HEK293 (cell line): ENCODE measurements at regions not wholly inside any gene's neighbourhood (a gene's known extent, or its start where the extent isn't known, plus 50 kb on each side); places are given as distances from the start of the nearest gene placed in this dataset.

Source experiments
- CTCF ChIA-PET: fragments of 350-600 bp; formaldehyde crosslinking; extraction: SDS; loops from one replicate; lab custom pipeline; 2021; ENCODE audit warnings: antibody characterized with exemption; lab: Yijun Ruan, JAX
- POLR2A ChIA-PET: fragments of 300-600 bp; formaldehyde crosslinking; extraction: SDS; loops from one replicate; lab custom pipeline; 2020; ENCODE audit warnings: antibody characterized with exemption, inconsistent platforms; lab: Yijun Ruan, JAX
- H3K27ac ChIP-seq: fragments of 200-500 bp; sonication (Bioruptor generic); 2 replicates; pipeline ENCODE4 v1.5.1; 2014; ENCODE audit warnings: low read depth, low read length, control low read depth, inconsistent platforms; ENCODE audit errors: extremely low read depth
- H3K36me3 ChIP-seq, 2 experiments: fragments of 200-500 bp in 1 of 2; sonication (Bioruptor generic) in 1 of 2; 1 replicate in 1 of 2; 2 replicates in 1 of 2; pipeline ENCODE4 v1.5.1; 2014 to 2017; ENCODE audit warnings: inconsistent platforms in 2 of 2, low read length in 2 of 2; ENCODE audit not compliant: control insufficient read depth in 2 of 2, insufficient read depth in 1 of 2
- H3K4me1 ChIP-seq: fragments of 200-500 bp; sonication (Bioruptor generic); 2 replicates; pipeline ENCODE4 v1.5.1; 2014; ENCODE audit warnings: mild to moderate bottlenecking, low read length, inconsistent platforms; ENCODE audit not compliant: control insufficient read depth, insufficient read depth
- H3K4me3 ChIP-seq: 2 replicates; pipeline ENCODE4 v1.5.1; 2011; ENCODE audit warnings: low read depth, mild to moderate bottlenecking, control low read depth, low read length, moderate library complexity
- H3K9me3 ChIP-seq: fragments of 200-500 bp; sonication (Bioruptor generic); 2 replicates; pipeline ENCODE4 v1.5.1; 2014; ENCODE audit warnings: low read depth, low read length, inconsistent platforms; ENCODE audit not compliant: control insufficient read depth, insufficient read depth
- HOXA7 ChIP-seq: sonication (generic); formaldehyde crosslinking; IDR thresholded peaks from 2 replicates; pipeline ENCODE4 v1.8.1; 2022; ENCODE audit warnings: missing genetic modification reagents, borderline replicate concordance
- KLF7 ChIP-seq: fragments of 450-650 bp; formaldehyde crosslinking; IDR thresholded peaks from 2 replicates; pipeline ENCODE4 v1.5.1; 2016; ENCODE audit warnings: missing biosample characterization, missing genetic modification characterization, borderline replicate concordance
- REPIN1 ChIP-seq: fragments of 450-650 bp; formaldehyde crosslinking; IDR thresholded peaks from 2 replicates; pipeline ENCODE4 v1.5.1; 2017; ENCODE audit warnings: missing biosample characterization, missing genetic modification characterization, low read depth
- SETDB1 ChIP-seq: IDR thresholded peaks from one replicate; pipeline ENCODE4 v1.6.1; 2017; ENCODE audit warnings: mild to moderate bottlenecking, low read length, moderate library complexity, mixed read lengths; ENCODE audit not compliant: insufficient read length
- WT1 ChIP-seq: fragments of 450-650 bp; formaldehyde crosslinking; IDR thresholded peaks from 2 replicates; pipeline ENCODE4 v1.5.1; 2016; ENCODE audit warnings: missing biosample characterization, missing genetic modification characterization
- ZFP69B ChIP-seq: fragments of 450-650 bp; formaldehyde crosslinking; IDR thresholded peaks from 2 replicates; pipeline ENCODE4 v1.5.1; 2016; ENCODE audit warnings: missing biosample characterization, missing genetic modification characterization
- ZNF140 ChIP-seq: fragments of 450-650 bp; formaldehyde crosslinking; IDR thresholded peaks from 2 replicates; pipeline ENCODE4 v1.5.1; 2016; ENCODE audit warnings: missing biosample characterization, missing genetic modification characterization
- ZNF155 ChIP-seq: fragments of 450-650 bp; formaldehyde crosslinking; IDR thresholded peaks from 2 replicates; pipeline ENCODE4 v1.5.1; 2016; ENCODE audit warnings: missing biosample characterization, missing genetic modification characterization
- ZNF184 ChIP-seq: fragments of 450-650 bp; IDR thresholded peaks from 2 replicates; pipeline ENCODE4 v1.5.1; 2018; ENCODE audit warnings: missing biosample characterization, mild to moderate bottlenecking, missing genetic modification characterization
- ZNF202 ChIP-seq: fragments of 450-650 bp; formaldehyde crosslinking; IDR thresholded peaks from 2 replicates; pipeline ENCODE4 v1.5.1; 2016; ENCODE audit warnings: missing biosample characterization, missing genetic modification characterization, borderline replicate concordance
- ZNF274 ChIP-seq, 2 experiments: fragments of 200-500 bp in 1 of 2; fragments of 450-650 bp in 1 of 2; sonication (Bioruptor generic) in 1 of 2; formaldehyde crosslinking in 1 of 2; IDR thresholded peaks; 2 replicates each; pipeline versions ENCODE4 v1.5.1 to v1.6.1; 2014 to 2016; ENCODE audit warnings: borderline replicate concordance in 1 of 2, inconsistent platforms in 1 of 2, low read length in 1 of 2, missing biosample characterization in 1 of 2, missing genetic modification characterization in 1 of 2
- ZNF350 ChIP-seq: fragments of 450-650 bp; formaldehyde crosslinking; IDR thresholded peaks from 2 replicates; pipeline ENCODE4 v1.5.0; 2017; ENCODE audit warnings: missing biosample characterization, mild to moderate bottlenecking, missing genetic modification characterization
- ZNF354C ChIP-seq: fragments of 450-650 bp; formaldehyde crosslinking; IDR thresholded peaks from 2 replicates; pipeline ENCODE4 v1.5.1; 2016; ENCODE audit warnings: missing biosample characterization, missing genetic modification characterization, low read depth, borderline replicate concordance
- ZNF529 ChIP-seq: fragments of 450-650 bp; formaldehyde crosslinking; IDR thresholded peaks from 2 replicates; pipeline ENCODE4 v1.5.1; 2017; ENCODE audit warnings: missing genetic modification characterization, missing biosample characterization; ENCODE audit not compliant: insufficient replicate concordance
- ZNF549 ChIP-seq: fragments of 450-650 bp; IDR thresholded peaks from 2 replicates; pipeline ENCODE4 v1.5.1; 2018; ENCODE audit warnings: missing biosample characterization, missing genetic modification characterization, mild to moderate bottlenecking, inconsistent platforms, moderate library complexity
- ZNF585B ChIP-seq: fragments of 450-650 bp; formaldehyde crosslinking; IDR thresholded peaks from 2 replicates; pipeline ENCODE4 v1.5.1; 2016; ENCODE audit warnings: missing biosample characterization, missing genetic modification characterization
- ZNF623 ChIP-seq: fragments of 450-650 bp; formaldehyde crosslinking; IDR thresholded peaks from 2 replicates; pipeline ENCODE4 v1.5.1; 2016; ENCODE audit warnings: missing biosample characterization, missing genetic modification characterization
- ZNF670 ChIP-seq: fragments of 450-650 bp; formaldehyde crosslinking; IDR thresholded peaks from 2 replicates; pipeline ENCODE4 v1.5.1; 2016; ENCODE audit warnings: missing biosample characterization, missing genetic modification characterization, low read depth
- TF ChIP-seq, protein P1 (sequence below): fragments of 450-650 bp; formaldehyde crosslinking; IDR thresholded peaks from 2 replicates; pipeline ENCODE4 v1.5.1; 2016; ENCODE audit warnings: missing biosample characterization, missing genetic modification characterization
- TF ChIP-seq, protein P2 (sequence below): fragments of 450-650 bp; formaldehyde crosslinking; IDR thresholded peaks from 2 replicates; pipeline ENCODE4; 2016; ENCODE audit warnings: missing biosample characterization, missing genetic modification characterization
- TF ChIP-seq, protein P3 (sequence below): fragments of 450-650 bp; formaldehyde crosslinking; conservative IDR thresholded peaks from 2 replicates; pipeline ENCODE4 v1.5.1; 2016; ENCODE audit warnings: low read depth, missing biosample characterization, missing genetic modification characterization
- TF ChIP-seq, protein P4 (sequence below): fragments of 450-650 bp; IDR thresholded peaks from 2 replicates; pipeline ENCODE4 v1.5.1; 2018; ENCODE audit warnings: missing biosample characterization, mild to moderate bottlenecking, missing genetic modification characterization

DNA sequence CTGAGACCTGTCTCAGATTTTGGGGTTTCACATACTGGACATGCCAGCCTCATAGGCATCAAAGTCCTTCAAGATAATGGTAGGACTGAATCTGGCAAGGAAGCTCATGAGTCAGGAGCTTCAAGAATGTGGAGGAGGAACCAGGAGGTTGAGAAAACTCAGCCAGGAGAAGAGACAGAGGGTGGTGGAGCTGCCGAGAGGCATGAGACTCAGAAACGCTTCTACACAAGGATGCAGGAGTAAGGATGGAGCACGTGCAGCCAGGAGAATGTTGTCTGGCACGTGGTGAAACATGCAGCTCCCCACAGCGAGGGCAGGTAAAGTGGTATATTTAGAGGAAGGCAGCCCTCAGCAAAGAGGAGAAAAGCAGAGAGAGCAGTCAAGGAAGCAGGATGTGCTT is 148.7 kb upstream of the ISX start (continued):
- TF ChIP-seq ZNF585B (tag by site-specific recombination): no peak
- TF ChIP-seq, protein P1, sequence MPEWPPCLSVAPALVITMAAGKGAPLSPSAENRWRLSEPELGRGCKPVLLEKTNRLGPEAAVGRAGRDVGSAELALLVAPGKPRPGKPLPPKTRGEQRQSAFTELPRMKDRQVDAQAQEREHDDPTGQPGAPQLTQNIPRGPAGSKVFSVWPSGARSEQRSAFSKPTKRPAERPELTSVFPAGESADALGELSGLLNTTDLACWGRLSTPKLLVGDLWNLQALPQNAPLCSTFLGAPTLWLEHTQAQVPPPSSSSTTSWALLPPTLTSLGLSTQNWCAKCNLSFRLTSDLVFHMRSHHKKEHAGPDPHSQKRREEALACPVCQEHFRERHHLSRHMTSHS: no peak
- no peak for TF ChIP-seq HOXA7
- TF ChIP-seq, protein P2, sequence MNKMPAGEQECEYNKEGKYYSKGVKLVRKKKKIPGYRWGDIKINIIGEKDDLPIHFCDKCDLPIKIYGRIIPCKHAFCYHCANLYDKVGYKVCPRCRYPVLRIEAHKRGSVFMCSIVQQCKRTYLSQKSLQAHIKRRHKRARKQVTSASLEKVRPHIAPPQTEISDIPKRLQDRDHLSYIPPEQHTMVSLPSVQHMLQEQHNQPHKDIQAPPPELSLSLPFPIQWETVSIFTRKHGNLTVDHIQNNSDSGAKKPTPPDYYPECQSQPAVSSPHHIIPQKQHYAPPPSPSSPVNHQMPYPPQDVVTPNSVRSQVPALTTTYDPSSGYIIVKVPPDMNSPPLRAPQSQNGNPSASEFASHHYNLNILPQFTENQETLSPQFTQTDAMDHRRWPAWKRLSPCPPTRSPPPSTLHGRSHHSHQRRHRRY (tag by site-specific recombination): no peak
- TF ChIP-seq ZNF623 (tag by site-specific recombination): no peak
- TF ChIP-seq, protein P3, sequence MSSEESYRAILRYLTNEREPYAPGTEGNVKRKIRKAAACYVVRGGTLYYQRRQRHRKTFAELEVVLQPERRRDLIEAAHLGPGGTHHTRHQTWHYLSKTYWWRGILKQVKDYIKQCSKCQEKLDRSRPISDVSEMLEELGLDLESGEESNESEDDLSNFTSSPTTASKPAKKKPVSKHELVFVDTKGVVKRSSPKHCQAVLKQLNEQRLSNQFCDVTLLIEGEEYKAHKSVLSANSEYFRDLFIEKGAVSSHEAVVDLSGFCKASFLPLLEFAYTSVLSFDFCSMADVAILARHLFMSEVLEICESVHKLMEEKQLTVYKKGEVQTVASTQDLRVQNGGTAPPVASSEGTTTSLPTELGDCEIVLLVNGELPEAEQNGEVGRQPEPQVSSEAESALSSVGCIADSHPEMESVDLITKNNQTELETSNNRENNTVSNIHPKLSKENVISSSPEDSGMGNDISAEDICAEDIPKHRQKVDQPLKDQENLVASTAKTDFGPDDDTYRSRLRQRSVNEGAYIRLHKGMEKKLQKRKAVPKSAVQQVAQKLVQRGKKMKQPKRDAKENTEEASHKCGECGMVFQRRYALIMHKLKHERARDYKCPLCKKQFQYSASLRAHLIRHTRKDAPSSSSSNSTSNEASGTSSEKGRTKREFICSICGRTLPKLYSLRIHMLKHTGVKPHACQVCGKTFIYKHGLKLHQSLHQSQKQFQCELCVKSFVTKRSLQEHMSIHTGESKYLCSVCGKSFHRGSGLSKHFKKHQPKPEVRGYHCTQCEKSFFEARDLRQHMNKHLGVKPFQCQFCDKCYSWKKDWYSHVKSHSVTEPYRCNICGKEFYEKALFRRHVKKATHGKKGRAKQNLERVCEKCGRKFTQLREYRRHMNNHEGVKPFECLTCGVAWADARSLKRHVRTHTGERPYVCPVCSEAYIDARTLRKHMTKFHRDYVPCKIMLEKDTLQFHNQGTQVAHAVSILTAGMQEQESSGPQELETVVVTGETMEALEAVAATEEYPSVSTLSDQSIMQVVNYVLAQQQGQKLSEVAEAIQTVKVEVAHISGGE (tag by site-specific recombination): no peak
- TF ChIP-seq ZNF549 (tag by site-specific recombination): no peak
- no peak for TF ChIP-seq ZNF354C
- no peak for TF ChIP-seq ZNF184
- no peak for TF ChIP-seq WT1 (tag by site-specific recombination)
- no peak for TF ChIP-seq ZFP69B (tag by site-specific recombination)
- TF ChIP-seq ZNF274 (IDR thresholded peaks at IDR 0.05; ENCODE audit: low read length): no peak
- no peak for TF ChIP-seq ZNF274 (tag by site-specific recombination; IDR thresholded peaks at IDR 0.05; ENCODE audit: borderline replicate concordance)

DNA sequence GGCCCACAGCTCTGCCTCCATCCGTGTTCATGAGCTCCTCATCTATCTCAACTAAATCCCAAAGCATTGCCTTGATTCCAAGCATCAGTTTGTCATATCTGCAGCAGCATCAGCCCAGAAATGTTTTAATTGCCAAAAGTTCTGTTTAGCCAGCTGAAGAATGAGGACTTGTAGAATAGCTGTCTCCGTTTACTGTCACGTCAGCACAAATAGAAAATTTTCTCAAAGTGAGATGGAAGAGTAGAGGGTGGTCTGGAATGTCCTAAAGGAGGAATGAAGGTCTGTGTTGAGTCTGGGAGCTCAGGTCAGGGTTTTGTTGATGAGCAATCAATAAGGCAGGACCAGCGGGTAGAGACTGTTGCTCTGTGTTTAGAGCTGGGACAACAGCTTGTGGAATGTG is 134.9 kb upstream of the ISX start:
- Histone ChIP-seq H3K4me1 (no peaks in the 10 kb centered on the region), H3K9me3 (no peaks in the 10 kb centered on the region), H3K4me3 (no peak overlapping the region), H3K36me3 (no peaks in the 10 kb centered on the region), H3K27ac (no peak overlapping the region)
- ChIA-PET POLR2A (no interaction called here), CTCF (no interaction called here)
- TF ChIP-seq, protein P4, sequence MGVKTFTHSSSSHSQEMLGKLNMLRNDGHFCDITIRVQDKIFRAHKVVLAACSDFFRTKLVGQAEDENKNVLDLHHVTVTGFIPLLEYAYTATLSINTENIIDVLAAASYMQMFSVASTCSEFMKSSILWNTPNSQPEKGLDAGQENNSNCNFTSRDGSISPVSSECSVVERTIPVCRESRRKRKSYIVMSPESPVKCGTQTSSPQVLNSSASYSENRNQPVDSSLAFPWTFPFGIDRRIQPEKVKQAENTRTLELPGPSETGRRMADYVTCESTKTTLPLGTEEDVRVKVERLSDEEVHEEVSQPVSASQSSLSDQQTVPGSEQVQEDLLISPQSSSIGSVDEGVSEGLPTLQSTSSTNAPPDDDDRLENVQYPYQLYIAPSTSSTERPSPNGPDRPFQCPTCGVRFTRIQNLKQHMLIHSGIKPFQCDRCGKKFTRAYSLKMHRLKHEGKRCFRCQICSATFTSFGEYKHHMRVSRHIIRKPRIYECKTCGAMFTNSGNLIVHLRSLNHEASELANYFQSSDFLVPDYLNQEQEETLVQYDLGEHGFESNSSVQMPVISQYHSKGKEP (tag by site-specific recombination): no peak
- no peak for TF ChIP-seq ZNF202
- no peak for TF ChIP-seq KLF7
- TF ChIP-seq ZNF140 (tag by site-specific recombination): no peak
- no peak for TF ChIP-seq ZNF350 (tag by site-specific recombination)
- TF ChIP-seq REPIN1: no peak
- no peak for TF ChIP-seq ZNF670 (tag by site-specific recombination)
- no peak for TF ChIP-seq SETDB1
- no peak for TF ChIP-seq ZNF529
- TF ChIP-seq ZNF155 (tag by site-specific recombination): no peak
- no peak for TF ChIP-seq ZNF623 (tag by site-specific recombination)
